Cerebellar nuclear complex (tissue), 1 donor: ENCODE measurements at regions not wholly inside any gene's neighbourhood (a gene's known extent, or its start where the extent isn't known, plus 50 kb on each side); places are given as distances from the start of the nearest gene placed in this dataset.
"Not testable (repeated sequence)": the region's sequence is repeated elsewhere in the genome, so short reads cannot be mapped to it uniquely, and the experiment has no call there.

Experiments used
- DNase-seq, 2 experiments: peaks; one replicate each; lab custom pipeline; 2025; lab: John Stamatoyannopoulos, UW

GRCh38 chr16:75924397-75924796, 198.1 kb upstream of the CPHXL start:
- DNase-seq = no peak

GRCh38 chr16:75927810-75928209, 201.5 kb upstream of the CPHXL start:
- no peak for DNase-seq

- DNase-seq = no peak
Observed at GRCh38 chr16:75928295-75928694, 202.0 kb upstream of the CPHXL start.

DNA sequence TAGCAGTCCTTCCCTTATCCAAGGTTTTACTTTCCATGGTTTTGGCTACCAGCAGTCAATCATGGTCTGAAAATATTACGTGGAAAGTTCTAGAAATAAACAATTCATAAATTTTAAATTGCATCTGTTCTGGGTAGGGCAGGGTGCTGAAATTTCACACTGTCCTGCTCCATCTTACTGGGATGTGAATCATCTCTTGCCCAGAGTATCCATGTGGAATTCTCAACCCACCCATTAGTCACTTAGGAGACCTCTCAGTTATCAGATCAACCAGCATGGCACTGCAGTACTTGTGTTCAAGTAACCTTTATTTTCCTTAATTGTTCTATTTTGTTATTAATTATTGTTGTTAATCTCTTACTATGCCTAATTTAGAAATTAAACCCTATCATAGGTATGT, 202.8 kb upstream of the CPHXL start:
- no peak for DNase-seq

DNA sequence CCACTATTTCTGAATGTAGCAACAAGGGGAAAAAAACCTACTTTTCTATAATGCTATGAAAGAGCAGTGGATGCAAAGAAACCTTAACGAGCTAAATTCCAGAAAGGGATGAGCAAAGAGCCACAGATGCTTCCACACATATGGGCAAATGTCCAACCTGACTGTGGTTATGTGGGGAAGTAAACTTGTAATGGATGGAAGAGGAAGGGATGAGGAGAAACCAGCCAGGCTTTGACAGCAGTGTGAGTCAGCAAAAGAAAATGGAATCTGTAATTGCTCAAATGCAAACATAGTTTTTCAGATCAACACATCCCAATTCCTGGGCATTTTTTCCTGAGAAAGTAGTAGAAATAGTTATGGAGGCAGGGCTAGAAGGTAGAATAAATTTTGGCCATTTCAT, 204.8 kb upstream of the CPHXL start:
- DNase-seq = no peak

GRCh38 chr16:75931970-75932369, 205.7 kb upstream of the CPHXL start:
- DNase-seq = no peak

DNA sequence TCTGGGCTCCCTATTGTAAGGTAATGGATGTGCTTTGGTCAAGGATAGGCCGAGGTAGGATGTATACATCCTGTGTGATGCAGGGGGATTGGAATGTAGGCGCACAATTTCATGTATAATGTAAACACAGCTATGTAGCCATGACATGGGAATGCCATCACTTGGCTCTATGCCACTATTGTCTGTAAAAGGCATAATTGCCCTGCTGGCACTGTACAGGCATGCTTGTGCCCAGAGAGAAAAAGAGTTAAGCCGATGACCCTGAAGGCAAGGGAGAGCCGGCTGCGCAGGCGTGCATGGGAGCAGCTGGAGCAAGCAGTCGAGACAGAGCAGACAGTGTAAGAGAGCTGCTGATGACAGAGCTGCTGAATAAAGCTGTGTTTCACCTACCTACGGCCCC, 212.5 kb upstream of the CPHXL start:
- no peak for DNase-seq

DNA sequence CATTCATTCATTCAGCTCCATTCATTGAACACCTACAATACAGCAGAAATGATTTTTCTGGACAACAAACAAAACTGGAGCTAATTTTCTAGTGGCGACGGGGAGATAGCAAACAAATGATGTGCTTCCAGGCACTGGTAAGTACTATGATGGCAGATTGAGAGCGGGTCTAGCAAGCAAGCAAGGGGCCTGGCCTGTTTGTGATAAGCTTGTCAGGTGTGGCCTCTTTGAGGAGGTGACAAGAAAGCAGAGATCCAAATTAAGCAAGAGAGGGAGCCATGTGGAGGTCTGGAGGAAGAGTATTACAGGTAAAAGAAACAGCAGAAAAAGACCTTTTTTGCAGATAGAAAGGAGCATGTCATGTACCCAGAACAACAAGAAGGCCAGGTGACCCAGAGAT, 216.1 kb upstream of the CPHXL start:
- no peak for DNase-seq

DNA sequence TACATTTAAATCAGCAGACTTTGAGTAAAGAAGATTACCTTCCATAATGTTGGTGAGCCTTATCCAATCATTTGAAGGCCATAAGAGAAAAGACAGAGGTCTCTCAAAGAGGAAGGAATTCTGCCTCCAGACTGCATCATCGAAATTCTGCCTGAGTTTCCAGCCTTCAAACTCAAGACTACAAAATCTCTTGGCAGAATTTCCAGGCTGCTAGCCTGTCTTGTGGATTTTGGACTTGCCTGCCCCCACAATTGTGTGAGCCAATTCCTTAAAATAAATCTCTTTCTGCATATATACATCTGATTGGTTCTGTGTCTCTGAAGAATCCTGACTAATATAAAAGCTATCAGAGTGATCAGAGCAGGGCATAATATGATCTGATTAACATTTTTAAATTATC, 216.6 kb upstream of the CPHXL start:
- DNase-seq = no peak

DNA sequence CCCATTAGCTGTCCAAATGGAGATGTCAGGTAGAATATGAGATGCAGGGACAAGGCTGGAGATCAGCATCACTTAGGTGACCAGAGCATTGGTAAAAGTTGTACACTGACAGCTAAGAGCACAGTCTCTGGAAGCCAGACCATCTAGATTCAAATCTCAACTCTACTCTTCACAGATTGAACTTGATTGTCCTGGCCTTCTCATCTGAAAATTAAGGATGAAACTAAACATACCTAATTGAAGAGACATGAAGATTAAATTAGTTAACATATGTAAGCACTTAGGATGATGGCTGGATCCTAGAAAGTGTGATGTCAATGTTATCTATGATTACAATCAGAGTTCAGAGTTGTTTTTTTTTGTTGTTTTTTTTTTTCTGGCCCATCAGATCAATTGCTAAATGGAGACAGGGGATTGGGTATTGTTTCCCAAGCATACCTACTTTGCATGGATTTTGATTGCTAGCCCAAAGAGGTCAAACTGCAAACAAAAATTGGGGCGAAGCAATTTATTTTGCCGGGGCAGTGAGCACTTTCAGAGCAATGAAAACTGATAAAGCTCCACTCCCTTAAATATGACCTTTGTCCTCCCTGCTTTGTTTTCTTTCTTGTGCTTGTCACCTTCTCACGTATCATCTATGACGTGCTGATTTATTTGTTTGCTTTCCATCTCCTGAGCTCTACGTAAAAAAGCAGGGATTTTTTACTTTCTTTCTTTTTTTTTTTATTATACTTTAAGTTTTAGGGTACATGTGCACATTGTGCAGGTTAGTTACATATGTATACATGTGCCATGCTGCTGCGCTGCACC, 217.6 kb upstream of the CPHXL start:
- DNase-seq = no peak

DNA sequence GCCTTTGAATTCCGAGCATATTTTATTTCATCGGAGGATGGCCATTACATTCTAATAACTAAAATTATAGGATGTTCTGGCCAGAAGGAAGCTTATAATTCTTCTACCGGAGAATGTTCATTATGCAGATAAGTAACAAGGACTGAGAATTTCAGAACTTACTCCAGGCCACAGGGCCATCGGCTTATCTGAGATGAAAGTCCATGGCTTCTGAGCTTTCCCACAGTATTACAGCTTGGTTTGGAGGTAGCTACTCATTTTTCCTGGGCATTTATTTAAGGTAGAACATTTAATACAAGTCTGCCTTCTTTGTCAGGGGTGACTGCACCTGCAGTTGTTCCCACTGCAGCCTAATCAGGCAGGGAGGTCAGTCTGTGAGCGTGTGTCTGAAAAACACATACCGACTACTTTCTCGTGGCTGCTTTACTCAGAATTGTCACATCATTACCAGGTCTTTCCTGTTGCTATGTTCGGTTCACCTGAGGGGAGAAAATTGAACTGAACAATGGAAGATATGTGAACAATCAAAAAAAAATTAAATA, 219.7 kb upstream of the CPHXL start:
- DNase-seq = no peak

- no peak for DNase-seq
Observed at GRCh38 chr16:75947626-75948239, 221.4 kb upstream of the CPHXL start.

DNA sequence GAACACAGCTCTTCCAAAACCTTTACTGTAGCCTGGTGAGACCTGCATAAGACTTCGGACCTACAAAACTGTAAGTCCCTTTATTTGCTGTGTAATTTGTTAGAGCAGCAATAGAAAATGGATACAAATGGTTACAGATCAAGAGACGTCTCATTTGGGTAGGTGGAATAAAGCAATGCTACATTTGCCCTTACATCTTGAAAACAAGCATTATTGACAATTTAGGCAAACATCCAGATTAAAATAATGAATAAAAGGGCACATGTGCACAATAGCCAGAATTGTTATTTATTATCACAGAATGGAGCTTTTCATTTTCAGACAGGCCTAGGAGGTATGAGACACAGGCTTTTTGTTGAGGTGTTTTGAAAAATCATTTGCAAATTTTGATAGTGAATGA, 222.2 kb upstream of the CPHXL start:
- no peak for DNase-seq

GRCh38 chr16:75948886-75949285, 222.6 kb upstream of the CPHXL start:
- DNase-seq = no peak

DNA sequence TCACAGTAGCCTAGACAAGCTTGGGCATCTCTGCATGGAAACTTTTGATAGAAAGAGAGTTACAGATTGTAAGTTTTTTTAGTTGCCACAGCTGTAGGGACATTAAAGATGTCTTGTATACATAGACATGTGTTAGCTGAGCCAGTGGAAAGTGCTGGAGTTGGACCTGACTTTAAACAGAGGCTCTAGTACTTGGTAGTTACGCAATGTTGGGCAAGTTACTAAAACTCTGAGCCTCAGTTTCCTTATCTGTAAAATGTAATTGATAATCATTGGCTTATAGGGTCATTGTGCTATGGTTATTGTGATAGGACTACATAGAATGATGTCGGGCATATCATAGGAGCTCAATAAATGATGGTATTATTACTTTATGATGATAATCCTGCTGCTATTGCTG, 225.8 kb upstream of the CPHXL start:
- DNase-seq = no peak

DNA sequence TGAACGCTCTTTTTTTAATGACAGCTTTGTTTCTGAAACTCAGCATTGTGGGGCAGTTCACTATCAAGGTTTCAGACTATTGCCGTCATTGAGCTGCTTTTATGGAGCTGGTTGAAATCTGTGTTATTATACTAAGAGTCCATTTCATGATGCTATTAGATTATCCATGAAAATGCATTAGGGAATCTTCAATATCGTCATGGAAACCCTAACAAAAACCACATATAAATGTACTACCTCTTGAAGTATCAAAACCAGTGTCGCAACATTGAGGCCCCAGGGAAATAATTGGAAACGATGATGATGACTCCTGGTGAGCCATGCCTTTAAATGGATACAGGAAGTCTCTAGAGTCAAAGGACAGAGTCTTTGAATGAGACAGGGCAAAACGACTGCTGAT, 231.6 kb upstream of the CPHXL start:
- DNase-seq = no peak

GRCh38 chr16:75965504-75966374, 239.4 kb upstream of the CPHXL start:
- DNase-seq = no peak

- DNase-seq = not testable (repeated sequence)
Observed at GRCh38 chr16:75969120-75969519, 242.8 kb upstream of the CPHXL start.

- no peak for DNase-seq
Observed at GRCh38 chr16:75971334-75971733, 245.0 kb upstream of the CPHXL start.

- DNase-seq = no peak
Observed at GRCh38 chr16:75983296-75983695, 257.0 kb upstream of the CPHXL start.

- no peak for DNase-seq
Observed at GRCh38 chr16:75983741-75984381, 257.6 kb upstream of the CPHXL start.

- no peak for DNase-seq
Observed at GRCh38 chr16:75987323-75987722, 261.0 kb upstream of the CPHXL start.
